Right atrium auricular region (tissue), 2 donors: ENCODE measurements at regions not wholly inside any gene's neighbourhood (a gene's known extent, or its start where the extent isn't known, plus 50 kb on each side); places are given as distances from the start of the nearest gene placed in this dataset.

ENCODE experiments used
- DNase-seq: peaks from one replicate; pipeline ENCODE4 v3.0.0-alpha.2; 2019; ENCODE audit warnings: low spot score
- H3K27ac ChIP-seq, 2 donors: fragments of 200-600 bp; sonication (generic); 1 replicate in 1 of 2; 2 replicates in 1 of 2; pipeline ENCODE4 v1.5.1; 2016 to 2019
- H3K27me3 ChIP-seq, 2 donors: fragments of 200-600 bp; sonication (generic); one replicate each; pipeline versions ENCODE4 v1.5.1 to v1.6.0; 2017 to 2019
- H3K36me3 ChIP-seq: fragments of 200-600 bp; sonication (generic); one replicate; pipeline ENCODE4 v1.5.1; 2016
- H3K4me1 ChIP-seq, 2 donors: fragments of 200-600 bp; sonication (generic); one replicate each; pipeline versions ENCODE4 v1.5.1 to v1.6.0; 2017 to 2019
- H3K4me3 ChIP-seq, 2 donors: fragments of 200-600 bp; sonication (generic); 1 replicate in 1 of 2; 2 replicates in 1 of 2; pipeline ENCODE4 v1.5.1; 2017 to 2019; ENCODE audit warnings: mild to moderate bottlenecking in 1 of 2, moderate library complexity in 1 of 2
- H3K9me3 ChIP-seq, 2 donors: fragments of 200-600 bp; sonication (generic); one replicate each; pipeline ENCODE4 v1.5.1; 2019
- CTCF ChIP-seq, 2 donors: fragments of 200-600 bp; sonication (generic); IDR thresholded peaks; one replicate each; pipeline ENCODE4 v1.5.1; 2019; ENCODE audit warnings: antibody characterized with exemption in 2 of 2

- DNase-seq = no peak
- Histone ChIP-seq H3K4me3 (no peak overlapping the region), H3K4me1 (peaks cover 0 to 10% of the 10 kb centered on the region in 2 donors), H3K36me3 (no peaks in the 10 kb centered on the region), H3K9me3 (no peaks in the 10 kb centered on the region), H3K27me3 (no peaks in the 10 kb centered on the region), H3K27ac (no peak overlapping the region)
- no peak for TF ChIP-seq CTCF (IDR thresholded peaks at IDR 0.05)
Measured at GRCh38 chr21:41683815-41684214, 83.0 kb downstream of the RIPK4 start.

- Histone ChIP-seq H3K4me3 (no peak overlapping the region), H3K9me3 (no peaks in the 10 kb centered on the region), H3K27me3 (no peaks in the 10 kb centered on the region), H3K4me1 (peaks cover 0 to 13% of the 10 kb centered on the region in 2 donors), H3K27ac (no peak overlapping the region), H3K36me3 (no peaks in the 10 kb centered on the region)
- no peak for DNase-seq
- TF ChIP-seq CTCF (IDR thresholded peaks at IDR 0.05) = no peak
Measured at GRCh38 chr21:41682719-41683179, 84.1 kb downstream of the RIPK4 start.

GRCh38 chr21:41681939-41682718 lies 84.7 kb downstream of the RIPK4 start:
- no peak for TF ChIP-seq CTCF (IDR thresholded peaks at IDR 0.05)
- Histone ChIP-seq H3K27me3 (no peaks in the 10 kb centered on the region), H3K36me3 (no peaks in the 10 kb centered on the region), H3K27ac (no peak overlapping the region), H3K4me1 (peaks cover 0 to 13% of the 10 kb centered on the region in 2 donors), H3K4me3 (no peak overlapping the region), H3K9me3 (no peaks in the 10 kb centered on the region)
- DNase-seq = no peak

- TF ChIP-seq CTCF (IDR thresholded peaks at IDR 0.05) = no peak
- Histone ChIP-seq H3K4me1 (peaks cover 0 to 13% of the 10 kb centered on the region in 2 donors), H3K4me3 (no peak overlapping the region), H3K36me3 (no peaks in the 10 kb centered on the region), H3K27ac (no peak overlapping the region), H3K27me3 (no peaks in the 10 kb centered on the region), H3K9me3 (no peaks in the 10 kb centered on the region)
- DNase-seq = no peak
Measured at GRCh38 chr21:41681348-41681801, 85.5 kb downstream of the RIPK4 start.

- Histone ChIP-seq H3K9me3 (no peaks in the 10 kb centered on the region), H3K27ac (no peak overlapping the region), H3K4me1 (peaks cover 0 to 13% of the 10 kb centered on the region in 2 donors), H3K36me3 (no peaks in the 10 kb centered on the region), H3K4me3 (no peak overlapping the region), H3K27me3 (no peaks in the 10 kb centered on the region)
- DNase-seq = no peak
- no peak for TF ChIP-seq CTCF (IDR thresholded peaks at IDR 0.05)
Measured at GRCh38 chr21:41680444-41681347, 86.2 kb downstream of the RIPK4 start.
